NCI-H2196 treated with DMSO at 0.1 percent for 48 hours (cell line): ENCODE measurements at regions not wholly inside any gene's neighbourhood (a gene's known extent, or its start where the extent isn't known, plus 50 kb on each side); places are given as distances from the start of the nearest gene placed in this dataset.

ENCODE experiments used
- DNase-seq: peaks from one replicate; lab custom pipeline; 2025; ENCODE audit not compliant: unreplicated experiment; lab: John Stamatoyannopoulos, UW

DNA sequence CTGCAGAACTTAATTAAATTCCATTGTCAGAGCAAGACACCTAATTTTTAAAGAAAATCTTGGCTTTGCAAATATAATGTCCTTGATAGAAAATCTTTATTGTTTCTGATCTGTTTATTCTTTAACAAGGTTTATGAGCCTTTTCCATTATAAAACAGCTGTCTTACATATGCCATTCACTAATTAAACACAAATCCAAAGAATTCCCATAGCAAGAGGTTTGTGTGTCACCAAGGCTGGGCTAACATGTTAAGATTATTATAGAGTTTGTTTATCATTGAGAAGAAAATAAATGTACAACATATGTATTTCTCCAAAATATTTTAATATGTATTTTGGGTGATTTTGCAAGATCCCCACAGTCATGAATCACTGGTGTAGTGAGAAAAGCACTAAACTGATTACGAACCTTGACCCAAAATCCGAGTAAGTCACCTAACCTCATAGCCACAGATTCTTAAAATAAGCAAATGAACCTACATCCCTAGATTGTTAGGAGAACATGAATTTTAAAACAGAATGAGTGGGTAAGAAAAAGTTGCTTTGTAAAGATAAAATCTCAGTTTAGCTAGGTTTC, 694.8 kb upstream of the INTU start:
- no peak for DNase-seq

DNA sequence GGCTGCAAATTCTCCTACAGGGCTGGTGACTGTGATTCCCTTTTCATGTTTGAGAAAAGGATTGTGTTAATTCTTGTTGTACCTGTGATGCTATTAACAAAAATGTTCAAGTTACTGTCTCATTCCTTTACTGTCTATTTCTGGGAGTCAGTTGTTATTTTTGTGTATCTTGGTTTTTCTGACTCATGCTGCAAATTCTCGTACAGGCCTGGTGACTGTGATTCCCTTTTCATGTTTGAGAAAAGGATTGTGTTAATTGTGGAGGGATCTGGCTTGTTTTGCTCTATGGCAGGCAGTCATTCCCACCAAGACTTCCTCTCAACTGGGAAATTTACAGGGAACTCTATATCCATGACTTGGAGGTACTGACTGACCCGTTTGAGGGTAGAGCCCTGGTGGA, 693.4 kb upstream of the INTU start:
- no peak for DNase-seq

DNA sequence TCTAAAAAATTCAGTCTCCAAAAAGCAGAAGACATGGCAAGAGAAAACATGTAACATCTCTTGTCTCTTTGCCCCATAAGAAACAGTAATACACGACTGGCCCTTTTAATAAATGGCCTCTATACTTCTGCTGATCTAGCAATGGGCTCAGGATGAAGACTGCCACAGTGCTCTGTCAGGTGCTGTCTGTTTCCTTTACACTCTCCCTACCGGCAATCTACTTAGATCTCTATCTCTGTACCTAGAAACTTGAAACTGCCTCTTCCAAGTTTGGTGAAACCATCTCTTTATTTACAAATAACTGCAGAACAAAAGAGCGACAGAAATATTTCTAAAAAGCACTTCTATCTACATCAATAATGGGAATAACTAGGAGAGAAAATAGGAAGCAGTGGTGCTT, 685.2 kb upstream of the INTU start:
- no peak for DNase-seq

DNA sequence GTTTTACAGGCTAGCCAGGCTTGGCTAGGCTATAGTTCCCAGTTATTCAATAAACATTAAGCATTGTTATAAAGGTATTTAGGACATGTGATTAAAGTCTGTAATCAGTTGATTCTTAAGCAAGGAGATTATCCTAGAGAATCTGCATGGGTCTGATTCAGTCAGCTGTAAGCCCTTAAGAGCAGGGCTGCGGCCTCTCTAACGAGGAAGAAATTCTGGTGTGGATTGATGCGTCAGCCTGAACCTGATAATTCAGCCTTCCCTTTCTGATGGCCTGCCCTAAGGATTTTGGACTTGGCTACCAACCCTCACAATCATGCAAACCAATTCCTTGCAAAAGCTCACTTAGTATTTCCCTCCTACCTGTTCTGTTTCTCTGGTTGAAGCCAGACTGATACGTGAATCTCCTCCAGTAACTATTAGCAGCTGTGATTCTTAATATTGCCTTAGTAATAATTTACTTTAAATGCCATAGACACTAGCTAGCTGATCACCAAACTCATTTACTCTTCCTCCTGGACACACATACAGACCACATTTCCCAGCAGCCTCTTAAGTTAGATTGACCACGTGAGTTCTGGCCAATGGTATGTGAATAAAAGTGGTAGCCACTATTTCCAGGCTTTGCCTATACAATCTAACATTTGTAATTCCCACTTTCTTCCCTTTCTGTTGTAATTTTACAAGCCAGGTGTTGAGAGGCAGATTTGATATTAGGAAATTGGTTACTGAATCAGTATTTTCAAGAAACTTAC, 678.0 kb upstream of the INTU start:
- DNase-seq: no peak

DNA sequence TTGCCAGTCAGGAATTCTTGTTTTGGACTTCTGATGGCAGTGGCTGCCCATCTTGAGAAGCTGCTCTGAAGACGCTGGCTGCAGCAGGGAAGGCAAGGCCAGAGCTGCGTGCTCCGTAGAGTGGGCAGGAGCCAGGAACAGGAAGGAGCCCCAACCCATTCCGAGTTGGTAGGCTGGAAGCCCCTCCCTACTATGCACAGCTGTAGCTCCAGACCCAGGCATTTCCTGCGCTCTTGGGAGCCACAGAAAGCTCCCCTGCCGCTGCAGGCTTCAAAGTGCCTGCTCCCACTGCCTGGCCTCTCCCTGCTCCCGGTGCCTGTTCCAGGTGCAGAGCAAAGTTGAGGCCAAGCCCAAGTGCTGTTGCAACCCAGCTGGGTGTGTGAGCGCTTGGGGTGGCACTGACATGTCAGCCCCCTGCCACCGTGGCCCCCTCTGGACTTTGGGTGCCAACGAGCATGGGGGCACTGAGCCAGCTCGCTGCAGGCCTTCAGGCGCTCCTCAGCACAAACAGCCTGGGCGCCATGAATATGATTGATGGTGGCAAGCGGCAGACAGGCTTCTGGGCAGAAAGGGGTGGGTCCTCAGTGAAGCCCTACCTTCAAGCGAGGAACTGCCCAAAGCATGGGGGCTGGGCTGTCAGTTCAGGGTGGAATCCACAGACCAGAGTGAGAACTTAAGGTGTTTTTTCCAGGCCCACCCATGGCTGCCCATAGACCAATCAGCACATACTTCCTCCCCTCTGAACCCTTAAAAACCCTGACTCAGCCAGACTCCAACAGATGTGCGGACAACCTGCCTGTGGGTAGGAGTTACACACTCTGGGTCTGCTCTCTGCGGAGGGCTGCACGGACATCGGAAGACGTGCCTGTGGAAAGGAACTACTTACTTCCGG, 677.2 kb upstream of the INTU start:
- DNase-seq: no peak

DNA sequence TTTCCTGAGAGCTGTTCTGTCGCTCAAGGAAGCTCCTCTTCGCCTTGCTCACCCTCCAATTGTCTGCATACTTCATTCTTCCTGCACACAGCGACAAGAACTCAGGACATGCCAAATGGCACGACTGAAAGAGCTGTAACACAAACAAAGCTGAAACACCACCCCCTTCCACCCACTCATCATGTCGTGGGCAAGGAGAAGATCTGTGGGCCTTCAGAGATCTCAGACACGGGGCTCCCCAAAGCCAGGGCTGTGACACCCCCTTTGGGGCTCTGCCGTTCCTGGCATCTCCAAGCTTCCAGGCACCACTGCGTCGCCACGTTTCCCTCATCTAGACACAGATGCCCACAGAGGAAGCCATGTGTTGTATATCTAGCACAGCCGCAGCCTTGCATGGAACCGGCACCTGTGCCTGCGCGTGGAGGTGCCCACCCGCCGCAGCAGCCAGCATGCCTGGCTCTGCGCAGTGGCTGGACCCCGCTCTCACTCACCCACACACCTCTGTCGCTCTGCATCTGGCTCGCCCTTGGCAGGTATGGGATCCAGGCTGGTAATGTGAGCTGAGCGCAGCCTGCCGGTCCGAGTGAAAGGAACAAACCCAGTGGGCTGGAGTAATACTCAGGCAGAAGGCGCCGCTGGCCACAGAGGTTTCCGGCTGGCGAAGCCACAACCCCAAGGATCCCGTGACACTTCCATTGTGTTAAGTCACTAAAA, 676.4 kb upstream of the INTU start:
- DNase-seq: no peak

DNA sequence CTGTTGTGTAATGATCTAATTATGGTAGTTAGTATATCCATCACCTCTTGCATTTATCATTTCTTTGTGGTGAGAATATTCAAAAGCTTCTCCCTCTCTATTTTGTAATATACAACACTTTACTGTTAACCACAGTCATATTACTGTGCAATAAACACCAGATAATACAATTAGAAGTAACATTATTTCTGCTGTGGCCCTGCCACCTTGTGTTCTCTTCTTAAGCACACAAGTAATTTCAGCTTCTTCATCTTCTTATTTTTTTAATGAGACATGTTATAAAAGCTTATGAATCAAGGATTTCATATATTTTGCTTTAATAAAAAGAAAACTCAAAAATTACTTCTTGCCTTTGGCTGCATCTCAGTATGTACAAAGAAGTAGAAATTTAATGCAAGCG, 675.2 kb upstream of the INTU start:
- no peak for DNase-seq

DNA sequence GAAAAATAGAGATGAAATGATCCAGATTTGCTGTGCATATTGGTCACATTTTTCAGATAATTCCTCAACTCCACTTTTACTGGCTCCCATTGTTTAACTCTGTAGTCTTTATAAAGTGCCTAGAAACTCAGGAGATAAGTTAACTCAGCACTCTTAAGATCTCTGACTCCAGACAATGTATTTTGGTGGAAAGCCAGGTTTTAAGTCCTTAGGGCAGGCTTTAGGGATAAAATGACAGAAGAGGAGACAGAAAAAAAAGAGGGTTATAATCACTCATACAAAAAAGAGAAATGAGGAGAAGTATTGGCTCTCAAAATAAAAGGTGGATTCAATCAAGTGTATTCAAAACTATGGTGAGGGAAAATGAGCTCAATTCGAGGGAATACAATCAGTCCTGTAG, 674.8 kb upstream of the INTU start:
- DNase-seq: no peak

DNA sequence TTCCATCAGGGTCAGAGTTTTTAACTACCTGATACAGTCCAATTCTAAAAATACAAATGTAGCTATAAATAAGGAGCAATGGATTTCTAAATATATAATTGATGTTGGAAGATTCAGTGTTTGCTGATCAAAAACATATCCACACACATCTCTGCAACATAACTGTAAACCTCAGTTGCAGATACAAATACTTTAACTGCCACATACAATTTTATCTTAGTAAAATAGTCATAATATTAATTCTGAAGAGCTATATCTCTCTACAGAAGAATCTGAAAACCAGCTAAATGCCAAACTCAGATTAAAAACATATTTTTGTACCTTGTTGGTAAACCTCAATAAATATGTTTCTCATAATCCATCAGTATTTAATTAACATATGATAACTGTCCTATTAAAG, 674.3 kb upstream of the INTU start:
- DNase-seq: no peak

DNA sequence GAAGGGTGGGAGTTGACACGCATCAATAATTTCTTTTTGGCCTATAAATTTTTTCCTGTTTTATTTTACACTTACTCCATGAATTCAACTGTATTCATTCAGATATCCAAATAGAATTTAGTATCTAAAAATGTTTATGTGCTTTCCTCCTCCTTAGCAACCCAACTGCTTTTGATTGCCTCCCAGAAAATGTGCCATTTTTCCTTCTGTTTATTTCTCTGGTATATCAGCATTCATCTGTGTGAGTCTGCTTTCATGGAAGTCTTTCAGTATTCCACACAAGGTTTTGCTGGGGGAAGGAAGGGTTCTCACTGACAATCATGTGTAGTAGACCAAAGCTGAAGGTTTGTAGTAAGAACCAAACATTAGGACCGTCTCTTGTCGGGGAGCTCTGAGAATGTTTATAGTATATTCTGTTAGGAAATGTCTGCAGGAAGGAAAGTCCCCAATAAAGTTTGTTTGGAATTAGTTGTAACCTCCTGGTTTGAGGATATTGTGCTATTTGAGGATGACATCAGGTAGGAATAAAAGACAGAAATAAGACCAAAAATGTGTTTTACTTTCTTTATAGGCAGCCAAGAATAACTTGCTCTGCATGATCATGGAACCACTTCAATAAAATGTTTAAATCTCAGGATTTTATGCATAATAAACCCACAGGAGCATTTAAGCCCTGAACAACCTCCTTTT, 673.6 kb upstream of the INTU start:
- no peak for DNase-seq

DNA sequence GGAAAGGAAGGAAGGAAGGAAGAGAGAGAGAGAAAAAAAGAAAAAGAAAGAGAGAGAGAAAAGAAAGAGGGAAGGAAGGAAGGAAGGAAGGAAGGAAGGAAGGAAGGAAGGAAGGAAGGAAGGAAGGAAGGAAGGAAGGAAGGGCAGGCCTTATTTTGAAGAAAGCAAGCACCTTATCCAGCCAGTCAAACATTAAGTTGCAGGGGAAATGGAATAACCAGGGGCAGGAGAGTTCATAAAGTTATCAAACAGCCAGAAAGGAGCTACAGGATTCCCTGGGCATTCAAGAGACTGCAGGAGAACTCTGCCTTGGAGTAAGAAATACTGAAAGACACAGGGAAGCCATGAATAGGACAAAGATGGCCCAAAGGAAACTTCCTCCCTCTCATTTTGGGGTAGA, 672.0 kb upstream of the INTU start:
- no peak for DNase-seq

DNA sequence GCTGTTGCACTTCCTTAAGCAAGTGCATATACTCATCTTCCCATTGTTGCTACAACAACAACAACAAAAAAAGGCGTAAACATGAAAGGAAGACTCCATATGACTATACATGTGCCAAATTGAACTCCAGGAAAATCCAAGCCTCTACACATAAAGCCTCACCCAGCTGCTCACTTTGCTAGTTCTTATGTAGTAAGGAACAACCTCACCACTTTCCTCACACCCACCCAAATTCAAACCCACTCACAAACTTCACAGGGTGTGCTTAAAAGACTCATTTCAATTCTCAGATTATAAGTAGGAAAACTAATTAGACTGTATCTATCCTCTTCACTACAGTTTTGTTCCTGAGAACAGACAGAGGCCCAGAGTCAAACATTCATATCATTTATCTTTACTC, 671.1 kb upstream of the INTU start:
- no peak for DNase-seq

DNA sequence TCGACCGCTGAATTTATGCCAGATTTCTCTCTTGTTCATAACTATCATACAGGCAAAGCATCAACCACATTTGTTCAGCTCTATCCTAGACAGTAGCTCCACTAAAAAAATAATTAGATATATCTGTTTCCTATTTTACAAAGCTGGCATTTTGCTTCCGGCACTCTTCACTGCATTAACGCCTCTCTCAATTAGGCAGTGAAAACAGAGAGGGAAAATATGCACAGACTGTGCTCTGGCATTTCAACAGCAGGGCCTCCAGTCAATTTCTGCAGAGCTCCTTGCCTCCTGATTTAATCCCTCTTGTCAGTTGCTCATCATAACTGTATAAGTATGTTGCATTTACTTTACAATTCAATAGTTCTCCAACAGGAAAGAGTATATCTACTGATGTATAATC, 666.9 kb upstream of the INTU start:
- no peak for DNase-seq

DNA sequence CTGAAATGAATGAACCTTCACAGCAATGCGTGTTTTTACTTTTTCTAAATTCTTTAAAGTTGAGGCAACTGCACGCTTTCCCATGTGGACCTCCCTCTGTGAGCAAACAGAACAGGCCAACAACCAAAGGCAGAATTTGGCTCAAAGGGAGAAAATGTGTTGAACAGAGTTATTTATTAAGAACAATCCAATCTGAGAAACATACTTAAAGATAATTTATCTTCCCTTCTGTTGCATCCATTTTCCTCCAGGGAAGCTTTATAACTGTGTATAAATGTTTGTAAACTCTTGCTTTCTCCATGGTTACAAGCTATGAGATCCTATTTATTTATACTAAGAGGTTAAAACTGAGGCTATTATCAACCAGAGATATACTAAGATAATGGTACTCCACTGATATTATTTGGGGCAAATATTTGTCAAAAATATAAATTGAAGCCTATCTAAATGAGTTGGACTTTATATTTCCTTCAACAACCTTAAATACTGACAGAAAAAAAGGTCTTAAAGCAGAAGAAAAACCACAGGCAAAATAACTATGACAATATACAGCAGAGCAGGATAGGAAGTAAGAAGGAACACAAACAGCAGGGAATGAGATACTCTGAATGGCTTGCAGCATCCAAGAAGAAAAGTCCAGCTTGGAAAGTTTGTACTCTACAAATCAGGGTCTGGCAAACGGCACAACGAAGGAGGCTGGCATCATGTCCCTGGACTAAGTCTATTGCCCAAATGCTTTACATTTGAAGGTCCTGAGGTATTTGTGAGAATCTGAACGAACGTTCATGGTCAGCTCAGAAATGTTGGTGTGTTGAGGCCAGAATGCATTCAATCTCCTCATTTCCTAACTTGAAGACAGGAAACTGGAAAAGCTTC, 663.2 kb upstream of the INTU start:
- no peak for DNase-seq

DNA sequence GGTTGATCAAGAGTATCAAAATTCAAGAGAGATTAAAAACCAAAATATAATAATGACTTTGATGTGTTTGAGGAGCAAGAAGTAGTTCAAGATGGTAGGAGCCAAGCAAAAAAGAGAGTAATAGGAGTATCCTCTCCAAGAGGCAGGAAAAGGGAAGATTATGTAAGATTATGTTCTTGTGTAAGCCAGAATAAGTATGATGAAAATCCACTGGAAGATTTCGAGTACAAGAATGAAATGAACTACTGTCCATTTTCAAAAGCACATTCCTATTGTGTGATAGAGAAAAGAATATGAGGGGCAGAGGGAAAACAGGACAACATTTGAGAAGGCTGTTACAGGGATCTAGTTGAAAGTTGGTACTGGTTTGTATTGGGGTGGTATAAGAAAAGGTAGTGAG, 659.6 kb upstream of the INTU start:
- DNase-seq: no peak

DNA sequence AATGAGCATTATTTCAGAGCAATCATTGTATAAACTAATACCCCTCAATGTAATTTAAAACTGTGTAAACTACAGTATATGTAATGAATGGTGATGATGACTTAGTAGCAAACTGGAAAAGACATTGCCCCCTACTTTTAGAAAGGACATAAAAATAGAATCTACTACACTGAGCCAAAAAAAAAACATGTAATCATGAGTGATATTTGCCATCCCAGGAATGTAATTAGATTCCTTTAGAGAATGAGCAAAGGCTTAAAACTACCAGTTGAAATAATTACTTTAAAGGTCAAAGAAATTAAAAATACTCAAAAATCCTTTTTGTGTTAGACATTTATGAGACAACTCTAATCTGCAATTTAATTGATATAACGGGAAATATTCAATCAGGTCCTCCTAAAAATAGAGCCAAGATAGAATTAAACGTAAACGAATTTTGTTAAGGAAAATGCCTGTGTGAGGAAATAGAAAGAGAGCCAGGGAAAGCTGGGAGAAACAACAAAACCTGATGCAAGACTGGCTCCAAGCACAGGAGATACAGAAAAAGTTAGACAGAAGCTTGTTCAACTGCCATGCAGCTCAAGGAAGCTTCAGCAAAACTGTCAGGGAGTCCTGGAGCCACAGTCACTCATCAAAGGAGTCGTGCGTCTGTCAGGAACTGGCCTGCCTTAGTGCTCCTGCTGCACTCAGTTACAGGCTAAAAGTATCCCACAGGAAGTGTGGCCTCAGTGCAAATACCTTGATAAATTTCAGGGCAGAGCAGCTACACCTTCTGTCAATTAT, 655.7 kb upstream of the INTU start:
- DNase-seq: no peak

DNA sequence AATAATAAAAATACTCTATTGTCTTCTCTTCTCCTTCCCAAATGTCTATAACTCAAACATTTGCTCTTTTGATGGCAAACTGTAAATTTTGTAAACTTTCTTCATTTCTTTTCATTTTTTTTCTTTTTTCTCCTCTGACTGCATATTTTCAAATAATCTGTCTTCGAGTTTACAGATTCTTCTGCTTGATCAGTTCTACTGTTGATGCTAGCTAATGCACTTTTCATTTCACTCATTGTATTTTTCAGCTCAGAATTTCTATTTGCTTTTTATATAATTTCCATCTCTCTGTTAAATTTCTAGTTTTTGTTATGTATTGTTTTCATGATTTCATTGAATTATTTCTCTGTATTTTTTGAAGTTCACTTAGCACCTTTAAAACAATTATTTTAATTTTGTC, 646.8 kb upstream of the INTU start:
- DNase-seq: no peak

DNA sequence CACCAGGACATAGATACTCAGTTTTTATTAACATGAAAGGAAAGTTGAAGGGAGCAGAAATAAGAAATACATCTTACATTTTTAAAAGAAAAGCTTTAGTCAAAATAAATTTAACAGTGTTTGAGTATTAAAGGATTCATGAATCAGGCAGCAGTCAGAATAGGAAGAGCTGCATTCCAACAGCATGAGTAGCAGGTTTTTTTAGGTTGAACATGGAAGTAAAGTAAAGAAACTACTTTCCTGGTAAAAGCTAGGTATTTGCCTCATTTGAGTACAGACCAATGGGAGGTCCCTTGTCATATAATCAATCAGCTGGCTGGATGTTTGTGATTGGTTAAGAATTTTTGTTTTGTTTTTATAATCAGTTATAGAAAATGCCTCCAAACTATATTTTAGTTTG, 645.9 kb upstream of the INTU start:
- no peak for DNase-seq

DNA sequence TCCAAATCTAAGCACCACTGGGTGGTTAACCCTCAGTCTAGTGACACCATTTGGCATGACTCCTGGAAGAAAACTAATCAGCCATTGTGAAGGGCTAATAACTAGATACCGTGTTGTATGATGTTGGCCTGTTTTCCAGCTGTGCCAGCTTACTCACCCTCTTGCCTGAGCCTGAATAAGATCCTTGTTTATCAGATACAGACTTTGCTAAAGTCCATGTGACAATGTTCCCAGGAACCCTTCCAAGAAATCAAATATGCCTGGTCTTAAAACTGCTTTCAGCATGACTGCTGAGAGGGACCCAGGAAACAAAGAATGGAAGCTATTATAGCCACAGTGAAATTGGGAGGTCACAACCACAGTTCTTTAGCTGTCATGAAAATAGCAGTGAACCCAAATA, 640.8 kb upstream of the INTU start:
- no peak for DNase-seq
